ENCODE measurements at regions not wholly inside any gene's neighbourhood (a gene's known extent, or its start where the extent isn't known, plus 50 kb on each side); places are given as distances from the start of the nearest gene placed in this dataset.

DNA sequence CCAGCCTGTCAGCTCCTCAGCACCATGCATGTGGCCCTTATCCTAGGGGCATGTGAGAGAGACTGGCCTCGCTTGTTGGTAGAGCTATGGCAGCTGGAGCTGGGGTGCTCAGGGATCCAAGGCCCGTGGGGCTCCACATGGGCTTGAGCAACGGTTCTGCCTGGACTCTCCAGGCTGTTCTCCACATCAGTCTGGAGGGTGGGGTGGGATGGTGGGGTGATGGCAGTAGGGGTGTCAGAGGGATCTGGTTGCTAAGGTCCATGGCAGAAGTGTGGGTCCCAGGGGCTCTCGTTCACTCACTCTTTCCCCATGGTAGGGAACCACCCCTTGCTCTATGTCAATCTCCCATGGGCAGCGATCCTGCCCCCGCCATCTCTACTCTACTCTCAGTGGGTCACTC lies 622.6 kb downstream of the LRFN5 start:
- DNase-seq (ENCODE audit: low read depth in 3 of 3): no peak

DNA sequence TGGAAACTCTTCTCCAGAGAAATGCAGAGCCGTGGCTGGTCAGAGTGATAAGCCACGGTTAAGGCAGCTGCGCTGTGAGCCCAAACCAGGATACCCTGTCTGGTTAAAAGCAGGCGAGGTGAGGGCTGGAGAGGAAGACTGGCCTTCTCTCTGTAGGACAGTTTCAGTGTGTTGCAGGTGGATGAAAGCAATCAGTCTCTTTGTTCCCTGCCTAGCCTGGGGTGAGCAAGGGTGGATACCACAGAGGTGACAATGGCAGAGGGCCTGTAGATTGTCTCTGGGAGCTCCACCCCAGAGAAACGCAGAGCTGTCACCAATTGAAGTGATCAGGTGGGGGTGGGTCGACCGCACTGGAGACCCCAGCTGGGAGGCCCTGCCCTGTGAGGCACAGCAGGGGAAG lies 621.9 kb downstream of the LRFN5 start:
- DNase-seq (ENCODE audit: low read depth in 3 of 3): no peak

DNA sequence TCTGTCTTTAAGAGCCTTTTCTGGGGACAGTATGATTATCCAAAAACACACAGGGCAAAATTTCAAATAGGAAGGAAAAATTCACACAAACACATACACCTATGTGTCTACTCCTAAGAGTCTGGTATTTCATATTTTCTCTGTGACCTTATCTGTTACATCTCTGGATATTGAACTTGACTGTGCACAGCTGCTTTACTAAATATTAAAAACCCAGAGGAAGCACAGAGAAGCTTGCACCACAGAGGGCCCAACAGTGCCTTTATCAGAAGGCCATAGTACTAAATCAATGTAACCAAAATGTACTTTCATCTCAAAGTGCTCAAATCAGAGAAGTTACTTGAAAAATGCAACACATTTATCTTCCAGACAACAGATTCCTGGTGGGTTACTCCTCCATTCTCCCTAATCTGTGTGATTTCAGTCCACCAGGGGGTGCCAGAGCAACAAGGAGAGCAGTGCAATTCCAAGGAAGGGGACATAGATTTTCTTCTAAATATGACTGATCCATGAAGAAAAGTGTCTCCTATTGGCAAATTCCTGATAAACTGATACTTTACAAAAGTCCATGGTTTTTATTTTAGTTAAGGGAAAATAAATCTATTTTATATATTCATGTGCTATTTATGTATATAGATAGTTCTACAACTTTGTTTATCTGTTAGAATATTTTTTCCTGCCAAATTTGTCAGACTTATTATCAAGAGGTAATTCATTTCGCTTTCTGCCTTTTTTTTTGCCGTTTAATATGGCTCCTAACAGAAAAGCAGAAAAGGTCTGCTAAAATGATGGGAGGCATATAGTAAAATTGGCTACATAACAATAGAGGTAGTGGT lies 617.6 kb downstream of the LRFN5 start:
- peak in 1 of 3 experiments; percentile 14 for DNase-seq (ENCODE audit: low read depth in 3 of 3)

DNA sequence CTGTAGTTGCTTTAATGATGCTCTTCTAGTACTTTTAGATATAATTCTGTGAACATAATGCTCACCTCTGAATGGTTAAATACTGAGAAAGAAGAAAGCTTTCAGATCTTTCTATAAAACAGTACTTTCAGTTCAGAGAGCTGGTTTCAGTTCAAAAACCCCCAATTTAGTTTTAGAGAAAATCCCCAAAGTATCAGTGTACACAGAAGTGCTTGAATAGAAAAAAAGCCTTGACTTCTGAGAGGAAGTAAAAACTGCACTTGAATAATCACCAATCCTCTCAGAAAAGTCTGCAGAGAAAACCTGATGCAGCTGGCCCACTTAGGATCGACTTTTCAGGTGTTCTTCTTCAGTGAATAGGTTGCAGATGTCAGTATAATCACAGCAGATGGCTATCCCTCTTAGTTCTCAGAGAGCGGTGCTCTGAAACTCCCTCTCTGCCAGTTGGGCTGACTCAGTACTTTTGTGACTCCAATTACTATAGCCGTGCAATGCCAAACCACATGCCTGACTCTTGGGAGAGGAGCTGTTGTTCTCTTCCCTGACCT lies 616.3 kb downstream of the LRFN5 start:
- DNase-seq (ENCODE audit: low read depth in 3 of 3): no peak

DNA sequence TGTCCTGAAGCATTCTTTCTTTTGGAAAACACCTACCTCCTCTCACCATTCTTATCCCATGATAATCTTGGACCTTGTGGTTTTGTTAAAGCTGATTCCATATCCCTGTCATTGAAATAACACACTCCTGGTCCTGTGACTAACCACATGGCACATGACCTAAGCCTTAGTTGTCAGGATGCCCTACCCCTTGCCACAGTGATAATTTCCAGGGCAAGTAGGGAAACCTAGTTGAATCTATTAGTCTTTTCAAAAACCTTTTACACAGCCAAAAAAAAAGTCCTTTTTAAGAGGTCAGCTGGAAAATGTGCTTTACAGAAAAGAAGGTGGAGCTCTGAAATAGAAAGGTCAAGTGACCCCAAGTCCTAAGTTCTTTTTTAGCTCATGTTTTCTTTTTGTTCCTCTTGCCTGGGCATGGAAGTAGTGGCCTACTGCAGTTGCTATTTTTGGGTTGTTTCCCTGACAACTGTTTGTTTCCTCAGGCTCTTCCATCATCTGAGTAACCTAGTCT lies 608.4 kb downstream of the LRFN5 start:
- DNase-seq (ENCODE audit: low read depth in 3 of 3): no peak

DNA sequence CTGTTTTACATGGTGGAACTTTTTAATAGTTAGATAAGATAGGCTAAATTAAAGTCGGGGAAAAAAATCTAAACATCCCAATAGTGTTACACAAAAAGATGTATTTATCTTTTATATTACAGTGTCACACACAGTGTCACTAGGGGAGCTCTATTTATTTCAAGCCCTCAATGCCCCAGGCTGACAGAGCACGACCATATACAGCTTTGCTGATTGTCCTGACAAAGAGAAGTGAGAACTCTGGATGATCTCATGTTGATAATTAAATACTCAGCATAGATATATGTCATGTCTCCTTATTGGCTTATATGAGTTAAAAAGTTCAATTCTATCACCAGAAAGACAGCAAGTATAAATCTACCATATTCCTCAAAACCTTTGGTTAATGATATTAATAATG lies 594.3 kb downstream of the LRFN5 start:
- DNase-seq (ENCODE audit: low read depth in 3 of 3): no peak

DNA sequence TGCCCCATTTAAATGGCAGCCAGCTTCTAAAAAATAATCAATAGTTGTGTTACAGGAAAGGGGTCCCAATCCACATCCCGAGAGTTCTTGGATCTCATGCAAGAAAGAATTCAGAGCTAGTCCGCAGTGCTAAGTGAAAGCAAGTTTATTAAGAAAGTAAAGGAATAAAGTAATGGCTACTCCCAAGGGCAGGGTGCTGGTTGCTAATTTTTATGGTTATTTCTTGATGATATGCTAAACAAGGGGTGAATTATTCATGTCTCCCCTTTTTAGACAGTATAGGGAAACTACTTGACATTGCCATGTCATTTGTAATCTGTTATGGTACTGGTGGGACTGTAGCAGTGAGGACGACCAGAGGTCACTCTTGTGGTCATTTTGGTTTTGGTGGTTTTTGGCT lies 591.3 kb downstream of the LRFN5 start:
- DNase-seq (ENCODE audit: low read depth in 3 of 3): no peak

DNA sequence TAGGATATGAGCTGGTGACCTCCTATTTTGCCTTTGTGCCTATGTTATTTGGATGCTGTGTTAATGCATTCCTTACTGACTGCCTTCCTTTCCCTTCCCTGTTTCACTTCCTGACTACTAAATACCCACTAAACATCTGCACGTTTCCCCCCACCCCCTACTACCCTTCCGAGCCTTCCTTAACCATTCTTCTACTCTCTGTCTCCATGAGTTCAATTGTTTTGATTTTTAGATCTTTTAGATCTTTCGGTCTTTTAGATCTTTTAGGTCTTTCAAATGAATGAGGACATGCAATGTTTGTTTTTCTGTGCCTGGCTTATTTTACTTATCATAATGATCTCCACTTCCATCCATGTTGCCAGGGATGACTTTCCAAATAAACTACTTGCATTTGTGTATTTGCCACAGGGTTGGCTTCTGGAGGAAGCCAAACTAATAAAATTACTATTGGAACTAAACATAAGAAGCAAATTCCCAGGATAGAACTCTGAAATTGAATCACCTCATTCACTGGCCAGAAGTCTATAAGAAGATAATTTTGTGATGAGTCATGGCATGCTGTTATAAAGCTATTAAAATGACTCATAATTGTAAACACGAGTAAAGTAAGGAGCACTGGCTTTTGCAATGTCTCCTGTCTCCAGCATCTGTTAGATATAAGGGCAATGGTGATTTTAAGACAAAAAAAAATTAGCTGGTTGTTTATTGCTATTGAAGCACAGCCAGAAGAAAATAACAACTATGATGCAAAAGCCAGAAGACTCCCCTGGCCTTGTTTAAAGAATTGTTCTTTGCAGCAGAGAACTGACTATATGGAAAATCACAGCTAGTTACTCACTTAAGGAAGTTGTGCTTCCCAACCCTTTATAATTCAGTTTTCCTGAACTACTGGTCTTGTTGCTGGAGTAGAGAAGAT lies 586.3 kb downstream of the LRFN5 start:
- no peak for DNase-seq (ENCODE audit: low read depth in 3 of 3)

DNA sequence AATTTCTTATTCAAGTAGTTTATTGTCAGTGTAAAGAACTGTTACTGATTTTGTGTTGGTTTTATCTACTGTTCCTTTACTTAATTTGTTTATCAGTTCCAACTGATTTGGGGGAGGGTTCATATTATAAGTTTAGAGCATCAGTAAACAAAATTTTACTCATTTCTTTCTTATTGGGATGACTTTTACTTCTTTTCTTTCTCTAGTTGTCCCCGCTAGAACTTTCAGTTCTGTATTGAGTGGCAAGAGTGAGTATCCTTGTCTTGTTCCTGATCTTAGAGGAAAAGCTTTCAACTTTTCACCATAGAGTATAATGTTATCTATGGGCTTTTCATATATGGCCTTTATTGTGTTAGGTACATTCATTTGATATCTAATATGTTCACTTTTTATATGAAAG lies 584.1 kb downstream of the LRFN5 start:
- DNase-seq (ENCODE audit: low read depth in 3 of 3): no peak

DNA sequence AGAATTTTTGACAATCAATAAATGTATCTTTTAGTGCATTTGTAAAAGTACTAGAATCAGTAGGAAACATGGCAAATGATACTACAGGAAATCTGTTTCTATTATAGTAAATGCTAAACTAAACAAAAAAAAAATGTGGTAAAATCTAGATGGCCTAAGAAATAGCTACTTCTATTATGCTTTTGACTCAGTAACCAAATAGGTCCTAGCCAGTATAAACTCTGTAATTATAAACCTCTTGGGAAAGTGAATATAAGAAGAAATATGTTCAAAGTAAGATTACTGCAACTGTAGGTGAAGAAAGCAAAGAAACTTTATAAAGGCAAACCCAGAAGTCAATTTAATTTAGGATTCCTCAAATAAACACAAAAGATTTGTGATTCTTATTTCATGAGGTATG lies 581.2 kb downstream of the LRFN5 start:
- no peak for DNase-seq (ENCODE audit: low read depth in 3 of 3)

DNA sequence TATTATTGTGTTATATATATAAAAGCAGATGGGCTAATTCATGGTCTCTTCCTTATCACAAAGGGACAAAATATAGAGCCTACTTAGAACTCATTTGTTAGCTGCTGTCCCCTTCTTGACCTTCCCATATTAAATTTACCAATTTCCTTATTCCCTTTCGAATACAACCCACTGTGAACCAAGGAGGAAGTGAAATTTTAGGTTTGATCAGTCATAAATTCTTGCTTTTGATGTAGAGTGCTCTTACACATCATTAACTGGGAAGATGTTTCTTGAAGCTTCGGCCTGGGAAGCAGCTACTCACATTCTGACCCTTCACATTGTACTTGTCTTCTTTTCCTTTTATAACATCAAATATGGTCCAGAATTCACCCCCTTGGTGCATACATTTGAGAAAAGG lies 579.0 kb downstream of the LRFN5 start:
- DNase-seq (ENCODE audit: low read depth in 3 of 3): no peak

DNA sequence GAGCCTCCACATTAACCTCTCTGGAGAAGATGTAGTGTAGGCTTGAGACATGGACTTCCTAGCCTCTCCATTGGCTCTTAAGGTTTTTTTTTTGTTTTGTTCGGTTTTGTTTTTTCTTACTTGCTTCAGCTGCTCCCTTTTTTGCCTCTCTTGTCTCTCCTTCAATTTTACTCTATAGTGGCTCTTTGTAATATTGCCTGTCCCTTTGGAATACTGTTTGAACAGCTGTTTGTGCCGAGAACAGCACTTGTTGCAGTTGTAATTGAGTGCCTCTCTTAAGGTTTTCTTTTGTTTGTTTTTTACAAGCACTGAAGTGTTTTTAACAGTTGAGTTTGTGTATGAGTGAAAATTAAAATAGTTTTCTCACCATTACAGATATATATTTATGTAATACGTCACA lies 567.7 kb downstream of the LRFN5 start:
- DNase-seq (ENCODE audit: low read depth in 3 of 3): no peak

DNA sequence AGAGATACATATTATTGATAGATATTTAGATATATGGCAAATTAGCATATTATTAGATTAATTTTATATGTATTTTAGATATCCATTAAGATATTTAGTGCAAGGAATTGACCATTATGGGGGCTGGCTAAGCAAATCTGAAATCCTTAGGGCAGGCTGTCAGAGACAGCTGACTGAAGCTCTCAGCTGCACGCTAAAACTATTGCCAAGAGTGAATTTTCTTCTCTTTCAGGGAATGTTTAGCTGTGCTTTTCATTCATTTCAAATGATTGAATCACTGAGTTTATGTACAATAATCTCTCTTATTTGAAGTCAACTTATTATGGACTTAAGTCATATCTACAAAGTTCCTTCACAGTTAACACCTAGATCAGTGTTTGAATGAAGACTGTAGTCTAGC lies 566.5 kb downstream of the LRFN5 start:
- DNase-seq (ENCODE audit: low read depth in 3 of 3): no peak

DNA sequence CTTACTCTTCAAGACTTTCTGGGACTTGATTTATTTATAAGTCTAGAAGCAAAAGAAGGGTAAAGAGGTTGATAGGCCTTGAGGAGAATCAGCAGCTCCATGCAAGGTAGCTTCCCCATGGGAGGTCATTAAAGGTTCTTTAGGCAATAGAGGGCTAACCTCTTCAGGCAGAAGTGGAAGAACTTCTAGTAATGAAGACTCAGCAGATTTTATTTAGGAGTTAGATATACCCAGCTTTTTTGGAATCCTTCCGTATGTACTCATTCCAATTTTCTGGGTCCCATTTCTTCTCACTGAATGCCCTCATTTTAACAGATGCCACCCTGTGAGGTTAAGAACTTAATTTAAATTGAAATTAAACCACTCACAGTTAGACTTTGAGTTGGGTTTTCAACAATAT lies 565.6 kb downstream of the LRFN5 start:
- no peak for DNase-seq (ENCODE audit: low read depth in 3 of 3)

DNA sequence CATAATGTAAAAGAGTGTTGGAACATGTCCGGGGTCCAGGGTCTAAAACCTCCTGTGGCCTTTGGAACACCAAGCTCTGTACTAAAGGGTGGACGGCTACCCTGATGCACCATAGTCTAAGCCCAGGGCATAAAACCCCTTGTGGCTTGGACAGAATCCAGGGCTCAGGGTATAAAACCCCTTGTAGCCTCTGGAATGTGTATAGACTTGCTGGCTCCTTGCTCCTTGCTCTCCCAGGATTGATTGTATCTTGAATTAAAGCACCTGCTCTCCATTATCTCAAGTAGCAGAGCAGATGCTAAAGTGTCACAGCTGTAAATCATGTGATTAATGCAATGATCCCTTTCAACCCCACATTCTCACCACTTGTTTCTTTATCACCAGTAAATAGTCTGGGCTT lies 556.5 kb downstream of the LRFN5 start:
- no peak for DNase-seq (ENCODE audit: low read depth in 3 of 3)

DNA sequence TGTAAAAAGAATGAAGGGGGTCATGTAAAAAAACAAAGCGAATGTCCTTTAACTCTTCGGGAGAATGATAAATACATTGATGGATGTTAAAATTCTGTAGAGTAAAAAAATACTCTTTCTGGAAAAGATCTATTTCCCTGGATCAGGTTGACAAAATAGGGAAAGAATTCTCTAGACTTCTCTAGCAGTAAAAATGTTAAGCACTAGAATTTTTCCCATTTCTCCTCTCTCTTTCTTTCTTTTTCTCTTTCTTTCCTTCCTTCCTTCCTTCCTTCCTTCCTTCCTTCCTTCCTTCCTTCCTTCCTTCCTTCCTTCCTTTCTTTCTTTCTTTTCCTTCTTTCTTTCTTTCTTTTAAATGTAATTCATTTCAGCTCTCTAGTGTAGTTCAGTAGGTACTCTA lies 552.5 kb downstream of the LRFN5 start:
- DNase-seq (ENCODE audit: low read depth in 3 of 3): no peak

DNA sequence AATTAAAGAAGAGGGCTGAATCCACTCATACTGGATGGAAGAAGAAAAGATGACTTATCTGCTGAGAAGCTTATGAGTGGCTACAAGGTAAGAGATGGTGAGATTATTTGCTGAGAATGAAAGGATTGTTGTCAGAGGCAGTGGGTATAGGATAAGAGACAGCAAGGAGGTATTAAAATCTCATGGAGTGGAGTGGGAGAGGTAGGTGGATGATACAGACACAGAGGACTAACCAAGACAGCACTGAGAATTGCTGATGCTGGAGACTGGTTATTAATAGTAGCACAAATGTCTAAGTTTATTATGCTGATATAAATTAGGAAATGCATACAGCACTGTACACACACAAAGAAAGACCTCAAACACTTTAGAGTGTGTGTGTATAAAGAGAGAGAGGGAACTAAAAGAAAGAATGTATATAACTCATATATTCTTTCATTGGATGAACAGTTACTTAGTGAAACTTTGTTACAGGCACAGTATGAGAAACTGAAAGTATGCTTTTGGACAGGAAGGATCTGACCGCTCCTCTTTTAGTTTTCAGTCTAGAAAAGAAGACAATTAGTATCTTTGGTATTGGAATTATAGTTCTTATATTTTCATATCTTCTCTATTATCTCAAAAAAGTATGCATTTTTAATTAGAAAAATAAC lies 543.1 kb downstream of the LRFN5 start:
- DNase-seq (ENCODE audit: low read depth in 3 of 3): no peak

DNA sequence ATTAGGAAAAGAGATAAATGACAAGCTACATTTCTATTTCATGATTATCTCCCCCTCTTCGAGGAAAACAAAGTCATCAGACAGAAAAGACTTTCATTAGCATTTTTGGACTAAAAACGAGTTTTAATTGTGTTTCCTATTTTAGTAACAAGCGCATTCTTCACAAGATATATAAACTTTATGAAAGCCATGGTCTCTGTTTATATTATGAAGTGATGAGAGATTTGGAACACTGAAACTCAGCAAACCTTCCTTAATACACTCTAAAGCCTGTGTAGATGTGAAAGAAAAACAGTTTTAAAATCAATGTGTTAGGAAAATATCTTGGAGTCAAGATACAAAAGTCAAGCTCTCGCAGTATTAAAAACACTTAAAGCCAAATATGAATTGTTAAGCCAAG lies 539.1 kb downstream of the LRFN5 start:
- DNase-seq (ENCODE audit: low read depth in 3 of 3): no peak

DNA sequence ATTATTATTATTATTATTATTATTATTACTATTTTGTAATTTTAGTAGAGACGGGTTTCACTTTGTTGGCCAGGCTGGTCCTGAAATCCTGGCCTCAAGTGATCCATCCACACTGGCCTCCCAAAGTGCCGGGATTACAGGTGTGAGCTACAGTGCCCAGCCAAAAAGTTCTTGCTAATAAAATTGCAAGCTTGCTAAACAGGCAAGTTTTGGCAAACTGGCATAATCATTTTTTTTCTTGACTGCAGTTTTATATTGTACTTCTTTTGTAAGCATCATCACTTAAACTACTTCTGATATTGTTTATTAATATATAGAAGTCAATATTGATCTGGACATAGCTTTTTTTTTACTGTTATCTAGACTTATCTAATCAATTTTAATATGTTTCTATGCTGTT lies 536.4 kb downstream of the LRFN5 start:
- DNase-seq (ENCODE audit: low read depth in 3 of 3): no peak

DNA sequence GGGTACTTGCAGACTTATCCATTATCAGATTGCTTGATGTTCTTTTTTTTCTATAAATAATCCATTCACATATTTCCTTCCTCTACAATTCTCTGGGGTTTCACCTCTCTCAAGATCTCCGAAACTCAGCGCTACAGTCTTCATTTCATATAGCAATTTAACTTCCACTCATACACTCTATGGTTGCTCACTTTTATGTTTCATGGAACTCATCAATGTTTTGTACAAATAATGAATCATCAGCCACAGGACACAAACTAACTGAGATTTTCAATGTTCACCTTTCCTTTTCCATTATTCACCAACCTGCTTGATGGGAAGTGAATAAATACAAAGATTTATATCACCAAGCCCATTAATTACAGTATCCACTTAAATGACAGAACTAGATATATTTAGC lies 534.7 kb downstream of the LRFN5 start:
- no peak for DNase-seq (ENCODE audit: low read depth in 3 of 3)

DNA sequence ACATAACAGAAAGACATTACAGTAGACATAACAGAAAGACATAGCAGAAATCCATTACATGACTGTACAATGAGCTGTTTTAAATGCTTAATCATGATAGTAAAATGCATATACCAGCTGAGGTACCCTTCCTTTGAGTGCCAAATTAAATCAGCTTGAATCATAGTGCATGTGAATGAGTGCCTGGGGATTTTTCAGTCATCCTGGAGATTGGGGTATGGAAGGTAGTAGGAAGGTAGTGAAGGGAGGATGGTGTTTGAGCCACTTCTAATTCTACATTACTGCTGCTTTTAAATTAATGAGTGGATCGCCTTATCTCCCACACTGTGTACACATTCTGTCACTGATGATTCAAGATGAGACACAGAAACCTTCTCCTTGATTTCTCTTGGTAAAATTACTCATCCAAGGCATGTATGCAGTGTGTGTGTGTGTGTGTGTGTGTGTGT lies 534.2 kb downstream of the LRFN5 start:
- DNase-seq (ENCODE audit: low read depth in 3 of 3): no peak

DNA sequence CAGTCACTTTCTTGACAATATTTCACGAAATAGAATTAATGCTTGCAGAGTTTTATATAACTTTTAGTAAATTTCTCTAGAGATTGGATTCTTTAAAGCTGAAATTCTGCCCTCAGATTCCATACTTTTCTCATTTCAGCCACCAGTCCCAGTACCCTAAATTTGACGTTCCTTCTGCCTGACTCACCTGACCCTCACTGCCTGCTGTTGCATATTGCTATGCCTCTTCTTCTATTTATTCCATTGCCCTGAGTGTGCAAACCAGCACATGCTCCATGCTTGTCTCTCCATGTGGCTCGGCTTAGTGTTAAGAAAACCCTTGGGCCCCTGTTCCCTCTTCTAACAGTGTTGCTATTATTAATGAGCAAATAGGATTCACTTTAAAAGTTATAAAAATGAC lies 533.3 kb downstream of the LRFN5 start:
- no peak for DNase-seq (ENCODE audit: low read depth in 3 of 3)
